Testis (tissue), 2 donors: ENCODE measurements at regions not wholly inside any gene's neighbourhood (a gene's known extent, or its start where the extent isn't known, plus 50 kb on each side); places are given as distances from the start of the nearest gene placed in this dataset.

Source experiments
- DNase-seq: peaks from one replicate; pipeline ENCODE4 v3.0.0-alpha.2; 2019
- H3K27ac ChIP-seq, 2 donors: fragments of 200-600 bp; sonication (generic); one replicate each; pipeline ENCODE4 v1.5.1; 2019
- H3K27me3 ChIP-seq: fragments of 200-600 bp; sonication (generic); one replicate; pipeline ENCODE4 v1.5.1; 2019
- H3K36me3 ChIP-seq: fragments of 200-600 bp; sonication (generic); one replicate; pipeline ENCODE4 v1.5.1; 2017; ENCODE audit warnings: low read depth; ENCODE audit errors: missing control alignments
- H3K4me1 ChIP-seq: fragments of 200-600 bp; sonication (generic); one replicate; pipeline ENCODE4 v1.5.1; 2019
- H3K4me3 ChIP-seq, 2 donors: fragments of 200-600 bp; sonication (generic); one replicate each; pipeline ENCODE4 v1.5.1; 2017 to 2019
- H3K9me3 ChIP-seq: fragments of 200-600 bp; sonication (generic); one replicate; pipeline ENCODE4 v1.5.1; 2017
- CTCF ChIP-seq, 3 experiments: fragments of 450-650 bp in 2 of 3; fragments of 200-600 bp in 1 of 3; sonication (generic) in 1 of 3; IDR thresholded peaks; one replicate each; pipeline ENCODE4 v1.5.1; 2016 to 2019; ENCODE audit warnings: antibody characterized with exemption in 3 of 3, mild to moderate bottlenecking in 2 of 3, moderate library complexity in 1 of 3
- POLR2A ChIP-seq: fragments of 450-650 bp; IDR thresholded peaks from one replicate; pipeline ENCODE4 v1.6.1; 2017; ENCODE audit warnings: antibody characterized with exemption, mild to moderate bottlenecking, moderate library complexity
- WGBS, 2 donors: methylation state at CpG; one replicate each; pipeline ENCODE4 v1.1.5; 2018; 5-methylcytosine and 5-hydroxymethylcytosine counted together
- intact Hi-C: fragments of 100-400 bp; cut with DNase I; formaldehyde crosslinking; loops from one replicate; pipeline ENCODE4 v1.15.1; 2023; ENCODE audit warnings: low total_unique reads

GRCh38 chr6:8628736-8629135 lies 193.4 kb upstream of the SLC35B3 start:
- Histone ChIP-seq H3K27me3 (no peaks in the 10 kb centered on the region), H3K4me3 (no peak overlapping the region), H3K27ac (no peak overlapping the region), H3K36me3 (no peaks in the 10 kb centered on the region), H3K4me1 (no peaks in the 10 kb centered on the region), H3K9me3 (no peaks in the 10 kb centered on the region)
- 74 to 76% methylated on average over 1 of the region's 1 CpG for WGBS, 2 donors
- TF ChIP-seq POLR2A (no peak), CTCF (IDR thresholded peaks at IDR 0.05) (no peak)
- intact Hi-C loops = no loop called here
- no peak for DNase-seq

GRCh38 chr6:8628063-8628462 lies 192.7 kb upstream of the SLC35B3 start:
- intact Hi-C loops = no loop called here

GRCh38 chr6:8627085-8627861 lies 191.9 kb upstream of the SLC35B3 start:
- no peaks in the 10 kb centered on the region for H3K36me3 ChIP-seq
- 92 to 98% methylated on average over 2 of the region's 2 CpGs for WGBS, 2 donors
- intact Hi-C loops = no loop called here
- no peak overlapping the region for H3K4me3 ChIP-seq
- no peaks in the 10 kb centered on the region for H3K4me1 ChIP-seq
- no peak for DNase-seq
- H3K9me3 ChIP-seq = no peaks in the 10 kb centered on the region
- no peak for TF ChIP-seq CTCF (IDR thresholded peaks at IDR 0.05)
- TF ChIP-seq POLR2A = no peak
- H3K27me3 ChIP-seq = no peaks in the 10 kb centered on the region
- H3K27ac ChIP-seq = no peak overlapping the region

More at GRCh38 chr6:8628063-8628462, 192.7 kb upstream of the SLC35B3 start:
- H3K27ac ChIP-seq = no peak overlapping the region
- H3K4me1 ChIP-seq = no peaks in the 10 kb centered on the region
- H3K36me3 ChIP-seq = no peaks in the 10 kb centered on the region
- no peak for DNase-seq
- no peak for TF ChIP-seq POLR2A
- no peak for TF ChIP-seq CTCF (IDR thresholded peaks at IDR 0.05)
- no peak overlapping the region for H3K4me3 ChIP-seq
- H3K27me3 ChIP-seq = no peaks in the 10 kb centered on the region
- no peaks in the 10 kb centered on the region for H3K9me3 ChIP-seq

DNA sequence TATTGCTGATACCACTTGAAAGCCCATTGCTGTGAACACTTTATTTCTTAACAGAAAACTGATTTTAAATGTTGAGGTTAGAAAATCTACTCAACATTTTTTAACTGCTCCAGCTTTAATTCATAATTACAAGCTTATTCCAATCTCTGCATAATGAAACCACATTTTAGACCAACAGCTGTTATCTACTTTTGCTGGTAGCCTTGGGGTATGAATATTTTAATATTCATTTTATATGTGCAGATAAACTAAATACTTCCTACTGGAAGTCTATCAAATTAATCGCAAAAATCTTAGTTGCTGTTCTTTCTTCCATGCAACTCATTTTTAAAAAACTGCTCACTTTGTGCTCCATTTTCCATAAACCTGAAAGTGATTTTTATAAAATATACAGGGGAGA lies 189.3 kb upstream of the SLC35B3 start:
- whole genome bisulfite sequencing, 2 donors = 87 to 91% methylated on average over 1 of the region's 1 CpG
- no peaks in the 10 kb centered on the region for H3K9me3 ChIP-seq
- DNase-seq = no peak
- H3K27ac ChIP-seq = no peak overlapping the region
- H3K4me1 ChIP-seq = no peaks in the 10 kb centered on the region
- TF ChIP-seq POLR2A (no peak), CTCF (IDR thresholded peaks at IDR 0.05) (no peak)
- no peaks in the 10 kb centered on the region for H3K27me3 ChIP-seq
- no peaks in the 10 kb centered on the region for H3K36me3 ChIP-seq
- intact Hi-C loops = no loop called here
- no peak overlapping the region for H3K4me3 ChIP-seq

DNA sequence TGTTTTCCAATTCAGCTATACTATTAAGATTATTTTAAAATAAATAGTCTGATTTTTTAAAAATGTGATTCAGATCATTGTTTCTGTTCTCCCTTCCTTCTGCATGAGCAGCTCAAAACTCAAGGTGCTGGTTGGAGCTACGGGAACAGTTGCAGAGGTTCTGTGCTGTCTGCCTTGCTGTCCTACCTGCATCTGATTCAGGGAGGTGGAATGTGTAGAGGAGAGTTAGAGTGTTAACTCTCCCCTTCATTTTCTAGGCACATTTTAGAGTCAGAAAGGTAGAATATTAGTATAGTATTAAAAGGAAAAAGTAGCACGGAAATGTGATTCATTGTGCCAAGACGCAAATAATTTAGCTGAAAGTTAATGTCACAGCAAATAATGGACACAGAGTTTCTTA lies 188.1 kb upstream of the SLC35B3 start:
- Histone ChIP-seq H3K36me3 (no peaks in the 10 kb centered on the region), H3K4me3 (no peak overlapping the region), H3K27me3 (no peaks in the 10 kb centered on the region), H3K9me3 (no peaks in the 10 kb centered on the region), H3K4me1 (no peaks in the 10 kb centered on the region), H3K27ac (no peak overlapping the region)
- 76 to 91% methylated on average over 3 of the region's 3 CpGs for WGBS, 2 donors
- TF ChIP-seq POLR2A (no peak), CTCF (IDR thresholded peaks at IDR 0.05) (no peak)
- intact Hi-C loops = no loop called here
- DNase-seq = no peak
